ENCODE measurements at regions not wholly inside any gene's neighbourhood (a gene's known extent, or its start where the extent isn't known, plus 50 kb on each side); places are given as distances from the start of the nearest gene placed in this dataset.

GRCh38 chr2:150156415-150156814 is 331.1 kb downstream of the RND3 start:
- FAIRE-seq, result no peak

GRCh38 chr2:150154308-150154797 is 333.1 kb downstream of the RND3 start:
- no peak for FAIRE-seq

- no peak for FAIRE-seq
Measured at GRCh38 chr2:150153646-150154307, 333.7 kb downstream of the RND3 start.

- FAIRE-seq, result no peak
Measured at GRCh38 chr2:150152230-150152629, 335.2 kb downstream of the RND3 start.

GRCh38 chr2:150150144-150150543 is 337.3 kb downstream of the RND3 start:
- FAIRE-seq, result no peak

- FAIRE-seq, result no peak
Measured at GRCh38 chr2:150147889-150148683, 339.4 kb downstream of the RND3 start.

- no peak for FAIRE-seq
Measured at GRCh38 chr2:150146879-150147278, 340.6 kb downstream of the RND3 start.

- no peak for FAIRE-seq
Measured at GRCh38 chr2:150145299-150145692, 342.2 kb downstream of the RND3 start.

GRCh38 chr2:150144546-150145298 is 342.7 kb downstream of the RND3 start:
- no peak for FAIRE-seq

GRCh38 chr2:150143087-150143536 is 344.4 kb downstream of the RND3 start:
- FAIRE-seq, result no peak

GRCh38 chr2:150142561-150142960 is 344.9 kb downstream of the RND3 start:
- FAIRE-seq, result no peak

- no peak for FAIRE-seq
Measured at GRCh38 chr2:150141226-150142001, 346.1 kb downstream of the RND3 start.

GRCh38 chr2:150140777-150141176 is 346.7 kb downstream of the RND3 start:
- no peak for FAIRE-seq

GRCh38 chr2:150138587-150138986 is 348.9 kb downstream of the RND3 start:
- no peak for FAIRE-seq

GRCh38 chr2:150137338-150138069 is 350.0 kb downstream of the RND3 start:
- no peak for FAIRE-seq

- FAIRE-seq, result no peak
Measured at GRCh38 chr2:150136893-150137292, 350.6 kb downstream of the RND3 start.

GRCh38 chr2:150136401-150136800 is 351.1 kb downstream of the RND3 start:
- FAIRE-seq, result no peak

- FAIRE-seq, result no peak
Measured at GRCh38 chr2:150135223-150135883, 352.1 kb downstream of the RND3 start.

- FAIRE-seq, result peak; percentile 97
Measured at GRCh38 chr2:150134223-150134857, 353.1 kb downstream of the RND3 start.

- FAIRE-seq, result peak; percentile 53
Measured at GRCh38 chr2:150133623-150134022, 353.8 kb downstream of the RND3 start.

Data from endometrium (tissue), 2 donors.